ENCODE measurements at regions not wholly inside any gene's neighbourhood (a gene's known extent, or its start where the extent isn't known, plus 50 kb on each side); places are given as distances from the start of the nearest gene placed in this dataset.

DNA sequence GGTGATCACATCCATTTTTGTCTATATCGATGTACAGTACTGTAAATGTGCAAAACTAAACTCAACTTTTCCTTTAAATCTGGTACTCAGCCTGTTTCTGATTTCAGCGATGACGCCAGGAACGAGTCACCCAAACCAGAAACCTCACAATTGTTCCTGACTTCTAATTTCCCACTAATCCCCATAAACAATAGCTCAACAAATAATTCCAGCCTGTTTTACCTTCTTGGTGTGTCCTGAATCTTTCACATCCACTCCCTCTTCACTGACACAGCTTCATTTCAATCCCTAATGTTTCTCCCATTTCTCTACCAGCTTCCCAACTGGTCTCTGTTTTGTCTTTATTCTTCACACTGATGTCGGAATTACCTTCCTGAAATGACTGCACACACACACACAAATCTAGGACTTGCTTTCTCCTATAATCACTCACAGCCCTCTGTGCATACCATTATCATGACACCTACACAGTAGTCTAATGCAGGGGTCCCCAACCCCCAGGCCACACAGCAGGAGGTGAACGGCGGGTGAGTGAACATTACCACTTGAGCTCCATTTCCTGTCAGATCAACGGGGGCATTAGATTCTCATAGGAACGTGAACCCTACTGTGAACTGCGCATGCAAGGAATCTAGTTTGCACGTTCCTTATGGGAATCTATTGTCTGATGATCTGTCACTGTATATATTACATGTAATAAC is 97.8 kb upstream of the SLC30A5 start (continued):
- TF ChIP-seq, protein P1, sequence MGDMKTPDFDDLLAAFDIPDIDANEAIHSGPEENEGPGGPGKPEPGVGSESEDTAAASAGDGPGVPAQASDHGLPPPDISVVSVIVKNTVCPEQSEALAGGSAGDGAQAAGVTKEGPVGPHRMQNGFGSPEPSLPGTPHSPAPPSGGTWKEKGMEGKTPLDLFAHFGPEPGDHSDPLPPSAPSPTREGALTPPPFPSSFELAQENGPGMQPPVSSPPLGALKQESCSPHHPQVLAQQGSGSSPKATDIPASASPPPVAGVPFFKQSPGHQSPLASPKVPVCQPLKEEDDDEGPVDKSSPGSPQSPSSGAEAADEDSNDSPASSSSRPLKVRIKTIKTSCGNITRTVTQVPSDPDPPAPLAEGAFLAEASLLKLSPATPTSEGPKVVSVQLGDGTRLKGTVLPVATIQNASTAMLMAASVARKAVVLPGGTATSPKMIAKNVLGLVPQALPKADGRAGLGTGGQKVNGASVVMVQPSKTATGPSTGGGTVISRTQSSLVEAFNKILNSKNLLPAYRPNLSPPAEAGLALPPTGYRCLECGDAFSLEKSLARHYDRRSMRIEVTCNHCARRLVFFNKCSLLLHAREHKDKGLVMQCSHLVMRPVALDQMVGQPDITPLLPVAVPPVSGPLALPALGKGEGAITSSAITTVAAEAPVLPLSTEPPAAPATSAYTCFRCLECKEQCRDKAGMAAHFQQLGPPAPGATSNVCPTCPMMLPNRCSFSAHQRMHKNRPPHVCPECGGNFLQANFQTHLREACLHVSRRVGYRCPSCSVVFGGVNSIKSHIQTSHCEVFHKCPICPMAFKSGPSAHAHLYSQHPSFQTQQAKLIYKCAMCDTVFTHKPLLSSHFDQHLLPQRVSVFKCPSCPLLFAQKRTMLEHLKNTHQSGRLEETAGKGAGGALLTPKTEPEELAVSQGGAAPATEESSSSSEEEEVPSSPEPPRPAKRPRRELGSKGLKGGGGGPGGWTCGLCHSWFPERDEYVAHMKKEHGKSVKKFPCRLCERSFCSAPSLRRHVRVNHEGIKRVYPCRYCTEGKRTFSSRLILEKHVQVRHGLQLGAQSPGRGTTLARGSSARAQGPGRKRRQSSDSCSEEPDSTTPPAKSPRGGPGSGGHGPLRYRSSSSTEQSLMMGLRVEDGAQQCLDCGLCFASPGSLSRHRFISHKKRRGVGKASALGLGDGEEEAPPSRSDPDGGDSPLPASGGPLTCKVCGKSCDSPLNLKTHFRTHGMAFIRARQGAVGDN (CRISPR knock-in tag; IDR thresholded peaks at IDR 0.05) = no peak
- no peak for TF ChIP-seq ZNF292 (CRISPR knock-in tag; IDR thresholded peaks at IDR 0.05; ENCODE audit: borderline replicate concordance, low read depth)
- no peak for TF ChIP-seq ZKSCAN8 (CRISPR knock-in tag; IDR thresholded peaks at IDR 0.05; ENCODE audit: borderline replicate concordance)
- no peak for TF ChIP-seq SMARCC2 (IDR thresholded peaks at IDR 0.05)

DNA sequence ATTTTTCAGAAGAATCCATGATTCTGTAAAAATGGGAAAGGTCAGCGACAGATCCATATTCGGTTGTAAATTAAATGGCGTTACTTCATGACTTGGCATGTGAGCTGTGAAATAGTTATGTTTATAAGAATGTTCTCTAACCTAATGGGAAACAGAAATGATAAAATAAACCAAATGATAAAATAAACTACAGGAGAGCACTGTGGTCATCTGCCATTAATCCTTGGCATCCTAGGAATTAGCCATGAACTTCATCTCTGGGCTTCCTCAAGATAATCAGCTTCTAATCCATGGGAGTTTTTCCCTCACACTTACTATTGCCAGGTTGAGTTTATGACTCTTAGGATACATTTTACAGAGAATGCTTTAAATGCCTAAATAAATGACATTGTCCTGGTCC is 94.6 kb upstream of the SLC30A5 start:
- Histone ChIP-seq H3K36me3 (replicated peaks in 1 of 2; ENCODE audit: control insufficient read depth in 1 of 2, insufficient read depth in 2 of 2, low read length in 2 of 2) (no peaks in the 10 kb centered on the region), H3K4me2 (ENCODE audit: low read depth, low read length) (no peak overlapping the region), H3K27ac (ENCODE audit: extremely low read length, insufficient read depth, low read length) (no peak overlapping the region), H3K79me2 (ENCODE audit: insufficient read depth, low read length) (no peaks in the 10 kb centered on the region), H3K4me3 (replicated peaks in 1 of 3; ENCODE audit: insufficient read depth in 1 of 3, low read depth in 2 of 3, low read length in 3 of 3) (no peak overlapping the region), H3K9me3 (ENCODE audit: low read length) (no peaks in the 10 kb centered on the region), H2AFZ (ENCODE audit: low read length) (no peak overlapping the region), H4K20me1 (ENCODE audit: insufficient read depth, low read length) (no peaks in the 10 kb centered on the region), H3K9ac (ENCODE audit: insufficient read depth, low read depth, low read length) (no peak overlapping the region), H3K4me1 (ENCODE audit: insufficient read depth, low read length) (no peaks in the 10 kb centered on the region), H3K27me3 (ENCODE audit: control insufficient read depth in 1 of 2, insufficient read depth in 2 of 2, low read length in 2 of 2) (peaks cover 0 to 10% of the 10 kb centered on the region in 2 experiments; a peak in 1 of 5 replicates)
- in situ Hi-C loops (cut with HindIII; ENCODE audit: extremely low pct_ligation_motif_present, low pct_unique_long_range_greater_than_20kb) = no loop called here
- intact Hi-C loops (cut with micrococcal nuclease; ENCODE audit: unreplicated experiment) = no loop called here
- ATAC-seq (no peak), FAIRE-seq (no peak), DNase-seq (ENCODE audit: low spot score) (no peak)
- ChIA-PET CTCF (ENCODE audit: low intra/inter-chr PET ratio, low total read pairs) (no interaction called here), POLR2A (no interaction called here)
- TF ChIP-seq, protein P2, sequence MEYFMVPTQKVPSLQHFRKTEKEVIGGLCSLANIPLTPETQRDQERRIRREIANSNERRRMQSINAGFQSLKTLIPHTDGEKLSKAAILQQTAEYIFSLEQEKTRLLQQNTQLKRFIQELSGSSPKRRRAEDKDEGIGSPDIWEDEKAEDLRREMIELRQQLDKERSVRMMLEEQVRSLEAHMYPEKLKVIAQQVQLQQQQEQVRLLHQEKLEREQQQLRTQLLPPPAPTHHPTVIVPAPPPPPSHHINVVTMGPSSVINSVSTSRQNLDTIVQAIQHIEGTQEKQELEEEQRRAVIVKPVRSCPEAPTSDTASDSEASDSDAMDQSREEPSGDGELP (IDR thresholded peaks at IDR 0.05; ENCODE audit: borderline replicate concordance, low read depth) = no peak
- TF ChIP-seq, protein P3, sequence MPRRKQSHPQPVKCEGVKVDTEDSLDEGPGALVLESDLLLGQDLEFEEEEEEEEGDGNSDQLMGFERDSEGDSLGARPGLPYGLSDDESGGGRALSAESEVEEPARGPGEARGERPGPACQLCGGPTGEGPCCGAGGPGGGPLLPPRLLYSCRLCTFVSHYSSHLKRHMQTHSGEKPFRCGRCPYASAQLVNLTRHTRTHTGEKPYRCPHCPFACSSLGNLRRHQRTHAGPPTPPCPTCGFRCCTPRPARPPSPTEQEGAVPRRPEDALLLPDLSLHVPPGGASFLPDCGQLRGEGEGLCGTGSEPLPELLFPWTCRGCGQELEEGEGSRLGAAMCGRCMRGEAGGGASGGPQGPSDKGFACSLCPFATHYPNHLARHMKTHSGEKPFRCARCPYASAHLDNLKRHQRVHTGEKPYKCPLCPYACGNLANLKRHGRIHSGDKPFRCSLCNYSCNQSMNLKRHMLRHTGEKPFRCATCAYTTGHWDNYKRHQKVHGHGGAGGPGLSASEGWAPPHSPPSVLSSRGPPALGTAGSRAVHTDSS (CRISPR knock-in tag; conservative IDR thresholded peaks at IDR 0.05) = no peak
- TF ChIP-seq, protein P4, sequence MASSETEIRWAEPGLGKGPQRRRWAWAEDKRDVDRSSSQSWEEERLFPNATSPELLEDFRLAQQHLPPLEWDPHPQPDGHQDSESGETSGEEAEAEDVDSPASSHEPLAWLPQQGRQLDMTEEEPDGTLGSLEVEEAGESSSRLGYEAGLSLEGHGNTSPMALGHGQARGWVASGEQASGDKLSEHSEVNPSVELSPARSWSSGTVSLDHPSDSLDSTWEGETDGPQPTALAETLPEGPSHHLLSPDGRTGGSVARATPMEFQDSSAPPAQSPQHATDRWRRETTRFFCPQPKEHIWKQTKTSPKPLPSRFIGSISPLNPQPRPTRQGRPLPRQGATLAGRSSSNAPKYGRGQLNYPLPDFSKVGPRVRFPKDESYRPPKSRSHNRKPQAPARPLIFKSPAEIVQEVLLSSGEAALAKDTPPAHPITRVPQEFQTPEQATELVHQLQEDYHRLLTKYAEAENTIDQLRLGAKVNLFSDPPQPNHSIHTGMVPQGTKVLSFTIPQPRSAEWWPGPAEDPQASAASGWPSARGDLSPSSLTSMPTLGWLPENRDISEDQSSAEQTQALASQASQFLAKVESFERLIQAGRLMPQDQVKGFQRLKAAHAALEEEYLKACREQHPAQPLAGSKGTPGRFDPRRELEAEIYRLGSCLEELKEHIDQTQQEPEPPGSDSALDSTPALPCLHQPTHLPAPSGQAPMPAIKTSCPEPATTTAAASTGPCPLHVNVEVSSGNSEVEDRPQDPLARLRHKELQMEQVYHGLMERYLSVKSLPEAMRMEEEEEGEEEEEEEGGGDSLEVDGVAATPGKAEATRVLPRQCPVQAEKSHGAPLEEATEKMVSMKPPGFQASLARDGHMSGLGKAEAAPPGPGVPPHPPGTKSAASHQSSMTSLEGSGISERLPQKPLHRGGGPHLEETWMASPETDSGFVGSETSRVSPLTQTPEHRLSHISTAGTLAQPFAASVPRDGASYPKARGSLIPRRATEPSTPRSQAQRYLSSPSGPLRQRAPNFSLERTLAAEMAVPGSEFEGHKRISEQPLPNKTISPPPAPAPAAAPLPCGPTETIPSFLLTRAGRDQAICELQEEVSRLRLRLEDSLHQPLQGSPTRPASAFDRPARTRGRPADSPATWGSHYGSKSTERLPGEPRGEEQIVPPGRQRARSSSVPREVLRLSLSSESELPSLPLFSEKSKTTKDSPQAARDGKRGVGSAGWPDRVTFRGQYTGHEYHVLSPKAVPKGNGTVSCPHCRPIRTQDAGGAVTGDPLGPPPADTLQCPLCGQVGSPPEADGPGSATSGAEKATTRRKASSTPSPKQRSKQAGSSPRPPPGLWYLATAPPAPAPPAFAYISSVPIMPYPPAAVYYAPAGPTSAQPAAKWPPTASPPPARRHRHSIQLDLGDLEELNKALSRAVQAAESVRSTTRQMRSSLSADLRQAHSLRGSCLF (CRISPR knock-in tag; IDR thresholded peaks at IDR 0.05; ENCODE audit: borderline replicate concordance) = no peak
- TF ChIP-seq EZH2 (conservative IDR thresholded peaks at IDR 0.05; ENCODE audit: low read depth, low read length) (no peak), MAFK (conservative IDR thresholded peaks at IDR 0.05 in 1 of 2, IDR thresholded peaks at IDR 0.05 in 1 of 2; ENCODE audit: low read length in 2 of 2) (no peak)
- no TSS peak for BruUV-seq (replicated peaks)
- WGBS (ENCODE audit: low lambda C conversion rate) = 96% methylated on average over 3 of the region's 3 CpGs

All from HepG2 (cell line).